ENCODE measurements at regions not wholly inside any gene's neighbourhood (a gene's known extent, or its start where the extent isn't known, plus 50 kb on each side); places are given as distances from the start of the nearest gene placed in this dataset.

GRCh38 chr9:78590068-78590467 lies 293.1 kb downstream of the PSAT1 start:
- dilution Hi-C loops (cut with MboI; ENCODE audit: extremely low pct_ligation_motif_present, low sequenced_read_pairs) = no loop called here
- H3K36me3 ChIP-seq (ENCODE audit: control insufficient read depth in 2 of 2, extremely low read depth in 1 of 2, insufficient read depth in 2 of 2, low read length in 2 of 2) = no peaks in the 10 kb centered on the region
- H3K79me2 ChIP-seq (ENCODE audit: control insufficient read depth, insufficient read depth, low read length) = no peaks in the 10 kb centered on the region
- no peak overlapping the region for H3K4me2 ChIP-seq (ENCODE audit: insufficient read depth, low read length)
- BruUV-seq (replicated peaks) = no TSS peak
- H3K27ac ChIP-seq (ENCODE audit: insufficient read depth, low read depth, low read length) = no peak overlapping the region
- intact Hi-C loops (cut with micrococcal nuclease) = no loop called here
- DNase-seq (ENCODE audit: low read depth, low spot score) (no peak), FAIRE-seq (no peak)
- no peaks in the 10 kb centered on the region for H3K4me1 ChIP-seq (ENCODE audit: control insufficient read depth, extremely low read depth, insufficient read depth, low read length)
- H4K20me1 ChIP-seq (replicated peaks; ENCODE audit: control insufficient read depth, extremely low read depth, insufficient read depth, low read length) = no peaks in the 10 kb centered on the region
- no peaks in the 10 kb centered on the region for H3K9me3 ChIP-seq (replicated peaks; ENCODE audit: control insufficient read depth, insufficient read depth, low read length)
- TF ChIP-seq MYC (IDR thresholded peaks at IDR 0.05; ENCODE audit: low read depth, low read length) (no peak), POLR2A (IDR thresholded peaks at IDR 0.05; ENCODE audit: low read depth, low read length) (no peak), FOS (IDR thresholded peaks at IDR 0.05; ENCODE audit: borderline replicate concordance, insufficient read depth, low read length) (no peak), GATA2 (IDR thresholded peaks at IDR 0.05; ENCODE audit: insufficient read depth, insufficient read length, low read depth, low read length) (no peak), EZH2 (IDR thresholded peaks at IDR 0.05; ENCODE audit: borderline replicate concordance, low read depth, low read length, severe bottlenecking) (no peak), POLR2AphosphoS5 (IDR thresholded peaks at IDR 0.05; ENCODE audit: insufficient read depth, low read depth, low read length) (no peak), JUN (IDR thresholded peaks at IDR 0.05; ENCODE audit: borderline replicate concordance, insufficient read depth, insufficient read length, low read depth) (no peak)
- TF ChIP-seq, protein P1, sequence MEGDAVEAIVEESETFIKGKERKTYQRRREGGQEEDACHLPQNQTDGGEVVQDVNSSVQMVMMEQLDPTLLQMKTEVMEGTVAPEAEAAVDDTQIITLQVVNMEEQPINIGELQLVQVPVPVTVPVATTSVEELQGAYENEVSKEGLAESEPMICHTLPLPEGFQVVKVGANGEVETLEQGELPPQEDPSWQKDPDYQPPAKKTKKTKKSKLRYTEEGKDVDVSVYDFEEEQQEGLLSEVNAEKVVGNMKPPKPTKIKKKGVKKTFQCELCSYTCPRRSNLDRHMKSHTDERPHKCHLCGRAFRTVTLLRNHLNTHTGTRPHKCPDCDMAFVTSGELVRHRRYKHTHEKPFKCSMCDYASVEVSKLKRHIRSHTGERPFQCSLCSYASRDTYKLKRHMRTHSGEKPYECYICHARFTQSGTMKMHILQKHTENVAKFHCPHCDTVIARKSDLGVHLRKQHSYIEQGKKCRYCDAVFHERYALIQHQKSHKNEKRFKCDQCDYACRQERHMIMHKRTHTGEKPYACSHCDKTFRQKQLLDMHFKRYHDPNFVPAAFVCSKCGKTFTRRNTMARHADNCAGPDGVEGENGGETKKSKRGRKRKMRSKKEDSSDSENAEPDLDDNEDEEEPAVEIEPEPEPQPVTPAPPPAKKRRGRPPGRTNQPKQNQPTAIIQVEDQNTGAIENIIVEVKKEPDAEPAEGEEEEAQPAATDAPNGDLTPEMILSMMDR (IDR thresholded peaks at IDR 0.05; ENCODE audit: extremely low read depth in 1 of 2, insufficient read depth in 1 of 2, low read depth in 1 of 2, low read length in 2 of 2) = no peak
- TF ChIP-seq, protein P2, sequence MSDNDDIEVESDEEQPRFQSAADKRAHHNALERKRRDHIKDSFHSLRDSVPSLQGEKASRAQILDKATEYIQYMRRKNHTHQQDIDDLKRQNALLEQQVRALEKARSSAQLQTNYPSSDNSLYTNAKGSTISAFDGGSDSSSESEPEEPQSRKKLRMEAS (IDR thresholded peaks at IDR 0.05; ENCODE audit: insufficient read depth, insufficient read length) = no peak
- no peak overlapping the region for H3K4me3 ChIP-seq (replicated peaks in 1 of 3; ENCODE audit: insufficient read depth in 1 of 3, low read depth in 1 of 3, low read length in 3 of 3)
- no peaks in the 10 kb centered on the region for H3K9me1 ChIP-seq (replicated peaks; ENCODE audit: control insufficient read depth, extremely low read depth, insufficient read depth, low read length)
- no peak overlapping the region for H3K9ac ChIP-seq (replicated peaks; ENCODE audit: extremely low read depth, insufficient read depth, low read length)
- POLR2A ChIA-PET = no interaction called here
- H3K27me3 ChIP-seq (ENCODE audit: control insufficient read depth in 2 of 2, insufficient read depth in 2 of 2, low read length in 2 of 2) = no peaks in the 10 kb centered on the region
- H2AFZ ChIP-seq (ENCODE audit: low read depth, low read length) = no peak overlapping the region
- CTCF ChIA-PET = interaction anchor here (1.1 kb wide), 1 partner anchor 11 kb away, joined by 3 read pairs; no protein-coding TSS in a partner anchor
